ENCODE measurements at regions not wholly inside any gene's neighbourhood (a gene's known extent, or its start where the extent isn't known, plus 50 kb on each side); places are given as distances from the start of the nearest gene placed in this dataset.

DNA sequence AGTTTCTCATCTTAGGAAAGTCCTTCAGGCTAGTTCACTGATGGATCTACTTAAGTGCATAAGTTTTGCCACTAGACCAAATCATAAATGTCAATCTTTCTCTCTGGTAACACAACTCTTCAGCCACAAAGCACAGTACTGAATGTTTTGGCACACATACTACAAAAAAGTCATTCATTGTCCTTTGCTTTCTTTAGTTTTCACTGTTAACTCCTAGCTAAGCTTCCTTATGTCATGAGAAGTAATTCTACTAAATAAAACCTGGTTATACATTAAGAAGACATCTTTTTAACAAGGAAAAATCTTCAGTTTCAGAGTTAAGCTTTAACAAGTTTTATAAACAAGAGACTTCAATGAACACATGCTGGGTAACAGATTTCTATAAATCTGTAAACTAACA is 379.2 kb upstream of the NFIA start:
- no peak for TF ChIP-seq RAD21 (IDR thresholded peaks at IDR 0.05 in 1 of 2, conservative IDR thresholded peaks at IDR 0.05 in 1 of 2; ENCODE audit: low read depth in 2 of 2, low read length in 2 of 2)
- TF ChIP-seq, protein P1, sequence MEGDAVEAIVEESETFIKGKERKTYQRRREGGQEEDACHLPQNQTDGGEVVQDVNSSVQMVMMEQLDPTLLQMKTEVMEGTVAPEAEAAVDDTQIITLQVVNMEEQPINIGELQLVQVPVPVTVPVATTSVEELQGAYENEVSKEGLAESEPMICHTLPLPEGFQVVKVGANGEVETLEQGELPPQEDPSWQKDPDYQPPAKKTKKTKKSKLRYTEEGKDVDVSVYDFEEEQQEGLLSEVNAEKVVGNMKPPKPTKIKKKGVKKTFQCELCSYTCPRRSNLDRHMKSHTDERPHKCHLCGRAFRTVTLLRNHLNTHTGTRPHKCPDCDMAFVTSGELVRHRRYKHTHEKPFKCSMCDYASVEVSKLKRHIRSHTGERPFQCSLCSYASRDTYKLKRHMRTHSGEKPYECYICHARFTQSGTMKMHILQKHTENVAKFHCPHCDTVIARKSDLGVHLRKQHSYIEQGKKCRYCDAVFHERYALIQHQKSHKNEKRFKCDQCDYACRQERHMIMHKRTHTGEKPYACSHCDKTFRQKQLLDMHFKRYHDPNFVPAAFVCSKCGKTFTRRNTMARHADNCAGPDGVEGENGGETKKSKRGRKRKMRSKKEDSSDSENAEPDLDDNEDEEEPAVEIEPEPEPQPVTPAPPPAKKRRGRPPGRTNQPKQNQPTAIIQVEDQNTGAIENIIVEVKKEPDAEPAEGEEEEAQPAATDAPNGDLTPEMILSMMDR (IDR thresholded peaks at IDR 0.05; ENCODE audit: control extremely low read depth in 1 of 3, insufficient read depth in 1 of 3, low read depth in 1 of 3, low read length in 3 of 3): no peak
- TF ChIP-seq NRF1 (IDR thresholded peaks at IDR 0.05; ENCODE audit: low read depth, low read length): no peak
- no peak for TF ChIP-seq SUZ12 (IDR thresholded peaks at IDR 0.05; ENCODE audit: low read length)
- no peak for TF ChIP-seq SP1 (IDR thresholded peaks at IDR 0.05; ENCODE audit: low read depth, low read length)
- TF ChIP-seq RBBP5 (IDR thresholded peaks at IDR 0.05; ENCODE audit: borderline replicate concordance, low read depth, low read length): no peak
